ENCODE measurements at regions not wholly inside any gene's neighbourhood (a gene's known extent, or its start where the extent isn't known, plus 50 kb on each side); places are given as distances from the start of the nearest gene placed in this dataset.

DNA sequence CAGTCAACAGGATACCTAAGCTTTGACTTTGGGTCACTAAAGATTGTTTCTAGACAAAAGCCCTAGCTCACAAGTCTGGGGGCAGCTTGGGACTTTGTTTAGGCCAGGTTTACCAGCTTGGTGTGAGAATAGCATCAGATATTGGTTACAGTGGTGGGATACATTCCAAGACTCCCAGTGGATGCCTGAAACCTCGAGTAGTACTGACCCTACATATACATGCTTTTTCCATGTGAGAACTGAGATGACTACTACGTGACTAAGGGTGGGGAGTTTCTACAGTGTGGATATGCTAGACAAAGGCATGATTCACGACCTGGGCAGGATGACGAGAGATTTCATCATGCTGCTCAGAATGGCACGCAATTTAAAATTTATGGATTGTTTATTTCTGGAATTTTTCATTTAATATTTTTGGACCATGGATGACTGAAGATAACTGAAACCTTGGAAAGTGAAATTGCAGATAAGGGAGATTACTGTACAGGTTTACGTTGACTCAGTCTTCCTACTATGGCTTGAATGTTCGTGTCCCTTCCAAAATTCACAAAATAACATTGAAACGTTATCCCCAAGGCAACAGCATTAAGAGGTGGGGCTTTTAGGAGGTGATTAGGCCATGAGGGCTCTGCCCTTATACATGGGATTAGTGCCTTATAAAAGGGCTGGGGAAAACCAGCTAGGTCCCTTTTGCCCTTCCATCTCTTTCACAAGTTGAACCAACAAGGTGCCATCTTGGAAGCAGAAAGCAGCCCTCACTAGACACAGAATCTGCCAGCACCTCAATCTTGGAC lies 50.2 kb upstream of the CTAGE1 start:
- H3K36me3 Mint-ChIP-seq (ENCODE audit: low read depth), result no peaks in the 10 kb centered on the region
- no peaks in the 10 kb centered on the region for H3K9me3 Mint-ChIP-seq
- no peaks in the 10 kb centered on the region for H3K4me1 Mint-ChIP-seq (ENCODE audit: low read depth)
- no peaks in the 10 kb centered on the region for H3K27me3 Mint-ChIP-seq (ENCODE audit: low read depth)
- no peak overlapping the region for H3K4me3 Mint-ChIP-seq
- H3K27ac Mint-ChIP-seq, result no peak overlapping the region

GRCh38 chr18:22468554-22468891 lies 50.8 kb upstream of the CTAGE1 start:
- H3K4me3 Mint-ChIP-seq, result no peak overlapping the region
- no peaks in the 10 kb centered on the region for H3K4me1 Mint-ChIP-seq (ENCODE audit: low read depth)
- no peaks in the 10 kb centered on the region for H3K27me3 Mint-ChIP-seq (ENCODE audit: low read depth)

GRCh38 chr18:22469061-22469734 lies 51.5 kb upstream of the CTAGE1 start:
- no peak overlapping the region for H3K27ac Mint-ChIP-seq
- H3K4me3 Mint-ChIP-seq, result no peak overlapping the region
- H3K9me3 Mint-ChIP-seq, result no peaks in the 10 kb centered on the region
- no peaks in the 10 kb centered on the region for H3K4me1 Mint-ChIP-seq (ENCODE audit: low read depth)
- no peaks in the 10 kb centered on the region for H3K27me3 Mint-ChIP-seq (ENCODE audit: low read depth)
- H3K36me3 Mint-ChIP-seq (ENCODE audit: low read depth), result no peaks in the 10 kb centered on the region

More at GRCh38 chr18:22468554-22468891, 50.8 kb upstream of the CTAGE1 start:
- Mint-ChIP-seq H3K36me3 (ENCODE audit: low read depth) (no peaks in the 10 kb centered on the region), H3K9me3 (no peaks in the 10 kb centered on the region), H3K27ac (no peak overlapping the region)

- no peak overlapping the region for H3K27ac Mint-ChIP-seq
Observed at GRCh38 chr18:22469926-22470247, 52.2 kb upstream of the CTAGE1 start.

DNA sequence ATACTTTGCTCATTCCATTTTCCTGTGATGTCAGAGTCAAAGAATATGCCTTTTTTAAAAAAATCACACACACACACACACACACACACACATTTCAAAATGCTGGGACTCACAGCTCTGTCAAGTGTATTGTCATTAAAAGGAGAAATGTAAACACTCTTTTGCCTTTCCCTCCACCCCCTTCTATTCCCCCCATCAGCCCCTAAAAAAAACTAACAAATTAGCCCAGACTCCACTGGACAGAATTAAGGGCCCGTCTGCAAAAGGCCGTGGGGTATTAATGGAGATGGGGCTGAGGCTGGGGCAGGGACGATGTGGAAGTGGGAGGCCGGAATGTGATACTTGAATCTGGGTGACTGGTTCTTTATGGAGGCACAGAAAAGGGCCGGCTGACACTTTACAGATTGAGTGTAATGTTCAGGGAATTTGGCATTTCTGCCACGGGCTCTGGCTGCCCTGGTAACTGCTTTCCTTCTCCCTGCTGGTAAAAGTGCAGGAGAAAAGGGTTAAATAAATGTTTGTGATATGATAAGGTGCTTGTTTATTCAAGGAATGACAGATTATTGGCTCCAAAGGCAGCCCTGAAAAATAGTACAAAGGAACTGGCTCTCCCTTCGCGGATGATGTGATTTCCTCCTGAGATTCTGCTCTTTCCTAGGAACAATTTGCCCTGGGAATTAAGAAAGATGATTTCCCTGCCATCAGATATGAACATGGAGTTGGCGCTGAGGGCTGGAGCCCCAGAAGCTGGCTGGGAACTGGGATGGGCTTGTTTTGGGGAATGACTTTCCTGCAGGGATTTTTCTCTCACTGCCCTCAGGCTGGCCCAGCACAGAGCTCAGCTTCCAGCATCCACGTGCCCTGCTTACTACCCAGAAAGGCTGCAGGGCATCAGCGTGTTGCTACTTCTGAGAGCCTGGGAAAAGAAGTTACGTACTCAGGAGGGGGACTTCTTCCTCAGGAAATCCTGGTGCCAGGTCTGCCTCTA lies 52.8 kb upstream of the CTAGE1 start:
- no peaks in the 10 kb centered on the region for H3K36me3 Mint-ChIP-seq (ENCODE audit: low read depth)
- no peak overlapping the region for H3K4me3 Mint-ChIP-seq
- no peaks in the 10 kb centered on the region for H3K27me3 Mint-ChIP-seq (ENCODE audit: low read depth)
- no peak overlapping the region for H3K27ac Mint-ChIP-seq
- peaks cover 5% of the 10 kb centered on the region for H3K9me3 Mint-ChIP-seq
- no peaks in the 10 kb centered on the region for H3K4me1 Mint-ChIP-seq (ENCODE audit: low read depth)

More at GRCh38 chr18:22469926-22470247, 52.2 kb upstream of the CTAGE1 start:
- no peaks in the 10 kb centered on the region for H3K4me1 Mint-ChIP-seq (ENCODE audit: low read depth)
- H3K4me3 Mint-ChIP-seq, result no peak overlapping the region
- no peaks in the 10 kb centered on the region for H3K27me3 Mint-ChIP-seq (ENCODE audit: low read depth)
- H3K9me3 Mint-ChIP-seq, result peaks cover under 1% of the 10 kb centered on the region
- no peaks in the 10 kb centered on the region for H3K36me3 Mint-ChIP-seq (ENCODE audit: low read depth)

DNA sequence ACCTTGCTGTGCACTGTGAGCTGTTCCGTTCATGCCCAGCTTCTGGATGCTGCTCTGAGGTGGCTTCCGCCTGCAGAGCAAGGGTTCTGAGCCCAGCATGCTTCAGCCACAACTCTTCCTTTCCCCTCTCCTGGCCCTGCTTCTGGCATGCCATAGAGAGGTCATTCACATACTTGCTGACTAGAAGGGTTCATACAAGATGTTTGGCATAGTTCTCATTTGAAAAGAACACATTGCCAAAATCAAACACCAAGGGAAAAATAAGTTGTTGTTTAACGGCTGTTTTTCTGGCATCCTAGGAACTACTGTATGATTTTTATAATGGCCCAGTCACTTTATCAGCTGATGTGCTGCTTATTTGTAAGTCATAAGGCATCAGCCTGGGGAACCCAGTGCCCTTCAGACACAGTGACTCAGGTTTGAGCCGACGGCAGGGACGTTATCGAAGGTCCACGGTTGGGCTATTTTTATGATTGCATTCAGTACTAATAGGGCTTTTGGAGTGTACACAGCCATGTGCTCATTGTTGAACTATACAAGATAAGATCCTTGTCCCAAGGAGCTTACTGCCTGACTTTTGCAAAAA lies 53.9 kb upstream of the CTAGE1 start:
- H3K9me3 Mint-ChIP-seq, result peaks cover 5% of the 10 kb centered on the region
- H3K4me1 Mint-ChIP-seq (ENCODE audit: low read depth), result no peaks in the 10 kb centered on the region
- no peak overlapping the region for H3K4me3 Mint-ChIP-seq
- no peaks in the 10 kb centered on the region for H3K36me3 Mint-ChIP-seq (ENCODE audit: low read depth)
- H3K27me3 Mint-ChIP-seq (ENCODE audit: low read depth), result no peaks in the 10 kb centered on the region
- H3K27ac Mint-ChIP-seq, result no peak overlapping the region

- H3K27me3 Mint-ChIP-seq (ENCODE audit: low read depth), result no peaks in the 10 kb centered on the region
Observed at GRCh38 chr18:22473366-22473765, 55.7 kb upstream of the CTAGE1 start.

GRCh38 chr18:22475426-22476100 lies 57.8 kb upstream of the CTAGE1 start:
- Mint-ChIP-seq H3K4me3 (no peak overlapping the region), H3K36me3 (ENCODE audit: low read depth) (no peaks in the 10 kb centered on the region), H3K27me3 (ENCODE audit: low read depth) (no peaks in the 10 kb centered on the region), H3K9me3 (peaks cover 5% of the 10 kb centered on the region), H3K4me1 (ENCODE audit: low read depth) (no peaks in the 10 kb centered on the region), H3K27ac (no peak overlapping the region)

More at GRCh38 chr18:22473366-22473765, 55.7 kb upstream of the CTAGE1 start:
- Mint-ChIP-seq H3K9me3 (peaks cover 5% of the 10 kb centered on the region), H3K27ac (no peak overlapping the region), H3K4me1 (ENCODE audit: low read depth) (no peaks in the 10 kb centered on the region), H3K4me3 (no peak overlapping the region), H3K36me3 (ENCODE audit: low read depth) (no peaks in the 10 kb centered on the region)

- no peaks in the 10 kb centered on the region for H3K36me3 Mint-ChIP-seq (ENCODE audit: low read depth)
- no peaks in the 10 kb centered on the region for H3K27me3 Mint-ChIP-seq (ENCODE audit: low read depth)
- no peak overlapping the region for H3K27ac Mint-ChIP-seq
- H3K9me3 Mint-ChIP-seq, result peaks cover 5% of the 10 kb centered on the region
- H3K4me3 Mint-ChIP-seq, result no peak overlapping the region
- H3K4me1 Mint-ChIP-seq (ENCODE audit: low read depth), result no peaks in the 10 kb centered on the region
Observed at GRCh38 chr18:22477222-22477621, 59.5 kb upstream of the CTAGE1 start.

DNA sequence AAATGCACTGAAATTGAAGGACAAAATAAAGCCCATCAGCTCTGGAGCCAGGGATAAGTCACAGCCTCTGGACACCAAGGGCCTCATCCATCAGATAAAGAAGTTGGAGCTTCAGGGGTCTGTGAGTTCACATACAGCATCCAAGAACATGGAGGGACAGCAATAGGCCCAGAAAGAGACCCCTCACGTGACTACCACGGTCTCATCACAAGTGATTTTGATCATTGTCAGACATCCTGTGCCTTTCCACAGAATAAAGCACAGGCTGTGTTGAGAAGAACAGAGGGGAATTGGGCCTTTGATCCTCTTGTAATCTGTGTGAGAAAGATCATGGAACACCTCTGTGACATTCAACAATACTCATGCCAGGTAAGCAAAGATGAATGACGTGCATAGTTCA lies 65.2 kb upstream of the CTAGE1 start:
- no peaks in the 10 kb centered on the region for H3K27me3 Mint-ChIP-seq (ENCODE audit: low read depth)
- H3K27ac Mint-ChIP-seq, result no peak overlapping the region
- H3K36me3 Mint-ChIP-seq (ENCODE audit: low read depth), result no peaks in the 10 kb centered on the region
- no peaks in the 10 kb centered on the region for H3K4me1 Mint-ChIP-seq (ENCODE audit: low read depth)
- peaks cover 3% of the 10 kb centered on the region for H3K9me3 Mint-ChIP-seq
- H3K4me3 Mint-ChIP-seq, result no peak overlapping the region

GRCh38 chr18:22483407-22483806 lies 65.7 kb upstream of the CTAGE1 start:
- Mint-ChIP-seq H3K27me3 (ENCODE audit: low read depth) (no peaks in the 10 kb centered on the region), H3K36me3 (ENCODE audit: low read depth) (no peaks in the 10 kb centered on the region), H3K9me3 (peaks cover 3% of the 10 kb centered on the region), H3K4me1 (ENCODE audit: low read depth) (no peaks in the 10 kb centered on the region), H3K27ac (no peak overlapping the region), H3K4me3 (no peak overlapping the region)

DNA sequence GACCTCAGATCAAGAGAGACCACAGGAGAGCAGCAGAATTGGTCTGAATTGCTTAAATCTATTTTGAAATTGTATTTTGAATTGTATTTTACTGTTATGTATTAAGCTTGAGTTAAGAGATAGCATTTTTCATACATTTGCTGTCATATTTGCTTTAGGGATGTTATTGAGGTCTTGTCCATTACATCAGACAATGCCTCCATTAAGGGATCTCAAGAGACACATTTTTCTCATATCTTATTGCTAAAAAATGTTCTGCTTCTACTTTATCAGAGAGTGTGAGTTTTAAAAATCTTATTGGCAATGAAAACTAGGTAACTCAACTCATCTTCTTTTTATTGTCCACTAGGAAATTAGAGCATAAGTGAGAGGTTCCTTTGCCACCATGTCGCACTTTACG lies 66.8 kb upstream of the CTAGE1 start:
- Mint-ChIP-seq H3K4me3 (no peak overlapping the region), H3K27ac (no peak overlapping the region), H3K4me1 (ENCODE audit: low read depth) (no peaks in the 10 kb centered on the region), H3K9me3 (peaks cover 3% of the 10 kb centered on the region), H3K36me3 (ENCODE audit: low read depth) (no peaks in the 10 kb centered on the region), H3K27me3 (ENCODE audit: low read depth) (no peaks in the 10 kb centered on the region)

DNA sequence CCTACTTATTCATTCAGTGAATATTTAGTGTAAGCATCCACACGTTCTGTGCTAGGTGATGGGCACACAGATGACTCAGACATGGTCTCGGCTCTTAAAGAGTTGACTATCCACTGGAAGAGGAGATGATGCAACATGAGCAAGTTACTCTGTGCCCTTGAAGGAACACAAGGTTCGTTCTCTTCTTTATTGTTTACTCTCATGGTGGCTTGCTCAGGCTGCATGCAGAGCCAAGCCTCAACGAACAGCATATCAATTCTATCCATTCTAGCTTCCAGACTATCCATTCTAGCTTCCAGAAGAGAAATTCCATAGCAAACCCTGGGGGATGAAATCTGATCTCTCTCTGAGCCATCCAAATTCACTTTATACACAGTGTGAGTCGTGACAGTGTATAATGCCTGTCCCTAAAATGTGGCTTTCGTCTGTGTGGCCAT lies 68.1 kb upstream of the CTAGE1 start:
- no peaks in the 10 kb centered on the region for H3K4me1 Mint-ChIP-seq (ENCODE audit: low read depth)
- H3K9me3 Mint-ChIP-seq, result peaks cover 3% of the 10 kb centered on the region
- no peaks in the 10 kb centered on the region for H3K36me3 Mint-ChIP-seq (ENCODE audit: low read depth)
- H3K27me3 Mint-ChIP-seq (ENCODE audit: low read depth), result no peaks in the 10 kb centered on the region
- no peak overlapping the region for H3K4me3 Mint-ChIP-seq
- H3K27ac Mint-ChIP-seq, result no peak overlapping the region

GRCh38 chr18:22486667-22487066 lies 69.0 kb upstream of the CTAGE1 start:
- Mint-ChIP-seq H3K4me3 (no peak overlapping the region), H3K27ac (no peak overlapping the region), H3K4me1 (ENCODE audit: low read depth) (no peaks in the 10 kb centered on the region), H3K9me3 (peaks cover 3% of the 10 kb centered on the region), H3K36me3 (ENCODE audit: low read depth) (no peaks in the 10 kb centered on the region), H3K27me3 (ENCODE audit: low read depth) (no peaks in the 10 kb centered on the region)
